22Rv1 (cell line): ENCODE measurements at regions not wholly inside any gene's neighbourhood (a gene's known extent, or its start where the extent isn't known, plus 50 kb on each side); places are given as distances from the start of the nearest gene placed in this dataset.

Experiments
- H3K27ac ChIP-seq: fragments of 450-650 bp; 2 replicates; pipeline ENCODE4 v1.5.1; 2017
- CTCF ChIP-seq: fragments of 450-650 bp; IDR thresholded peaks from 2 replicates; pipeline ENCODE4 v1.5.1; 2017; ENCODE audit warnings: mild to moderate bottlenecking
- ZFX ChIP-seq: fragments of 450-650 bp; IDR thresholded peaks from 2 replicates; pipeline ENCODE4 v1.6.1; 2017; ENCODE audit warnings: antibody characterized with exemption, borderline replicate concordance

- no peak overlapping the region for H3K27ac ChIP-seq
- TF ChIP-seq CTCF = no peak
- no peak for TF ChIP-seq ZFX
These were observed 190.3 kb downstream of the IRS1 start for GRCh38 chr2:226609366-226609765.

- H3K27ac ChIP-seq = no peak overlapping the region
These were observed 191.2 kb downstream of the IRS1 start for GRCh38 chr2:226608451-226608850.

GRCh38 chr2:226607379-226607778, 192.2 kb downstream of the IRS1 start:
- TF ChIP-seq ZFX (no peak), CTCF (no peak)
- H3K27ac ChIP-seq = no peak overlapping the region

More at GRCh38 chr2:226608451-226608850, 191.2 kb downstream of the IRS1 start:
- TF ChIP-seq ZFX = no peak
- TF ChIP-seq CTCF = no peak

GRCh38 chr2:226605642-226606041, 194.0 kb downstream of the IRS1 start:
- TF ChIP-seq CTCF = no peak
- no peak for TF ChIP-seq ZFX
- H3K27ac ChIP-seq = no peak overlapping the region

GRCh38 chr2:226603606-226604005, 196.0 kb downstream of the IRS1 start:
- no peak overlapping the region for H3K27ac ChIP-seq

GRCh38 chr2:226601881-226602662, 197.5 kb downstream of the IRS1 start:
- H3K27ac ChIP-seq = no peak overlapping the region
- TF ChIP-seq CTCF (no peak), ZFX (no peak)

More at GRCh38 chr2:226603606-226604005, 196.0 kb downstream of the IRS1 start:
- TF ChIP-seq ZFX (no peak), CTCF (no peak)

GRCh38 chr2:226600802-226601201, 198.8 kb downstream of the IRS1 start:
- no peak for TF ChIP-seq ZFX
- TF ChIP-seq CTCF = no peak
- no peak overlapping the region for H3K27ac ChIP-seq
